GM18909 (cell line): ENCODE measurements at regions not wholly inside any gene's neighbourhood (a gene's known extent, or its start where the extent isn't known, plus 50 kb on each side); places are given as distances from the start of the nearest gene placed in this dataset.
"Not testable (repeated sequence)": the region's sequence is repeated elsewhere in the genome, so short reads cannot be mapped to it uniquely, and the experiment has no call there.

Experiments used
- ATAC-seq: cut with Tn5 transposase; IDR thresholded peaks from one replicate; pipeline ENCODE4 v1.9.1; 2021; ENCODE audit warnings: mild to moderate bottlenecking; ENCODE audit not compliant: unreplicated experiment, poor library complexity

DNA sequence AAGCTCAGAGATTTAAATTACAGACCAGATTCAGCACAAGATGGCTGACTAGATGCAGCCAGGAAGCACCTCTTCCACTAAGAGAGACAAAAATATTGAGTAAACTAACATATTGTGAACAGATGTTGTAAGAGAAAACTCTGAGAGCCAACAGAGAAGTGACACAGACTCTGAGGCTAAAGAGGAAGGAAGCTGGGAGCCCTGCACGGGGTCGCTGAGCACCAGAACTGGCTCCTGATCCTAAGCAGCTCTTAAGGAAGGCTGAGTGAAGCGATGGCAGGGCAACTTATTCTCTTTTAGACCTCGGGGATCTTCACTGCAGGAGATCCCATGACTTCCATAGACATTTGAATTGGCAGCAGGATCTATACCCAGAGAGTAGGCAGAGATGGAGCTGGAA is 578.0 kb upstream of the GRM7 start:
- ATAC-seq: no peak

- ATAC-seq: no peak
Measured at GRCh38 chr3:6287088-6287875, 573.6 kb upstream of the GRM7 start.

- ATAC-seq: no peak
Measured at GRCh38 chr3:6301626-6302025, 559.3 kb upstream of the GRM7 start.

GRCh38 chr3:6315906-6316305 is 545.0 kb upstream of the GRM7 start:
- ATAC-seq: no peak

DNA sequence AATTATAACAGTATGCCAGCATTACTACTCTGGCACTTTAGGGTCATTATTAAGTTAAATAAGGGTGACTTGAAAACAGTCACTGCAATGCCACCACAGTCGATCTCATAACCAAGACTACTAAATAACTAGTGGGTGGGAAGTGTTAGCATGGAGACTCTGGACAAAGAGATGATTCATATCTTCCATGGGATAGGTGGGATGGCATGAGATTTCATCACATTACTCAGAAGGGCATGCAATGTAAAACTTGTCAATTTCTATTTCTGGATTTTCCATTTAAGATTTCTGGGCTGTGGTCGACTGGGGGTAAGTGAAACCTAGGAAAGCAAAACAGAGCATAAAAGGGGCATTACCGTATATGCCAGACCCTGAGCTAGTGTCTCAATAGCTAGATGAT is 538.9 kb upstream of the GRM7 start:
- no peak for ATAC-seq

GRCh38 chr3:6326771-6327170 is 534.1 kb upstream of the GRM7 start:
- ATAC-seq: no peak

DNA sequence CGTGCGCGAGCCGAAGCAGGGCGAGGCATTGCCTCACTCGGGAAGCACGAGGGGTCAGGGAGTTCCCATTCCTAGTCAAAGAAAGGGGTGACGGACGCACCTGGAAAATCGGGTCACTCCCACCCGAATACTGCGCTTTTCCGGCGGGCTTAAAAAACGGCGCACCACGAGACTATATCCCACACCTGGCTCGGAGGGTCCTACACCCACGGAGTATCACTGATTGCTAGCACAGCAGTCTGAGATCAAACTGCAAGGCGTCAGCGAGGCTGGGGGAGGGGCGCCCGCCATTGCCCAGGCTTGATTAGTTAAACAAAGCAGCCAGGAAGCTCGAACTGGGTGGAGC is 520.0 kb upstream of the GRM7 start:
- ATAC-seq: not testable (repeated sequence)

DNA sequence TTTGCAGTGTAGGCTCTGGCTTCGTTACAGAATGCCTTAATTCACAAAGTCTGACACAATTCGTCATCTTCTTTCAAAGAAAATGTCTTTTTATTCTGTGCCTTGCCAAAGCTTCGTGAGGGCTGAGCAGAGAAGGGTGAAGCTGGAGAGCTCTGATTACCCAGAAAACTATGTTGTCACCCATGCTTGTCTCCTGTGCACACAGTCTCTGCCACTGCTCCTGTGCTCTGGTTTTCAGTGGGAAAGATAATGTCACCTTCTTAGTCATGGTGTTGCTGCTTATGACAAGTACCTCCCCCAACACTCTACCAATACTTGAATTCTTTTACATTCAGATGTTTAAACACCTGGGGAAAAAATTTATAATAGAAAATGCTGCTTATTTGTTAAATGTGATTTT is 509.2 kb upstream of the GRM7 start:
- no peak for ATAC-seq

DNA sequence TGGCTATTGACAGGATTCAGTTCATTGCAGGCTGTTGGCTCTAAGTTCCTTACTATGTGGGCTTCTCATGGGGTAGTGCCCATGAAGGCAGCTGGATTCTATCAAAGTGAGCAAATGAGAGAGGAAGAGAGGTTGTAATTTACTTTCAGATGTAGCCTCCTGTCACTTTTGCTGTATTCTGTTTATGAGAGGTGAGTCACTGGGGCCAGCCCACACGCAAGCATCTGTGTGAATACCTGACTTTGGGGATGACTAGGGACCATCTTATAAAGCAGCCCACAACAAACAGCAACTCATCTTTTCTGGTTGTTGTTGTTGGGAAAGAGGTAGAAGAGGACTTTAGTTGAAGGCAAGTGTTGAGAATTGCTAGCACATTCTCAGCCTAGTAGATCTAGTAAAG is 506.3 kb upstream of the GRM7 start:
- no peak for ATAC-seq

- ATAC-seq: no peak
Measured at GRCh38 chr3:6362406-6362805, 498.5 kb upstream of the GRM7 start.

DNA sequence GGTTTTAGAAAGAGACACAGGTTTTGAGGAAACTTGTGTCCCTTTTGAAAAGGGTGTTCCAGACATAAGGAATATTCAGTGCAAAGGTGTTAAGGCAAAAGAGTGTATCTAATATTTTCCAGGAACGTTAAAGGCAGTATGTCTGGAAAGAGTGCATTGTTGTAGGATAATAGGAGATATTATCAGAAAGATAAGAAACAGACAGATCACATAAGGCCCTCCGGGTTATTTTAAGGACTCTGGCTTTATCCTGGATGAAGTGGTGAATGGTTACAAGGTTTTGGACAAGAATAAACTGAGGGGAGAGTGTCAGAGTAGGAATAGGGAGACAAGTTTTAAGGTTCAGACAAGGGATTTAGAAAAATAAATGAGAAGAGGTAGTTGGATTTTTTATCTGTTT is 493.7 kb upstream of the GRM7 start:
- no peak for ATAC-seq

DNA sequence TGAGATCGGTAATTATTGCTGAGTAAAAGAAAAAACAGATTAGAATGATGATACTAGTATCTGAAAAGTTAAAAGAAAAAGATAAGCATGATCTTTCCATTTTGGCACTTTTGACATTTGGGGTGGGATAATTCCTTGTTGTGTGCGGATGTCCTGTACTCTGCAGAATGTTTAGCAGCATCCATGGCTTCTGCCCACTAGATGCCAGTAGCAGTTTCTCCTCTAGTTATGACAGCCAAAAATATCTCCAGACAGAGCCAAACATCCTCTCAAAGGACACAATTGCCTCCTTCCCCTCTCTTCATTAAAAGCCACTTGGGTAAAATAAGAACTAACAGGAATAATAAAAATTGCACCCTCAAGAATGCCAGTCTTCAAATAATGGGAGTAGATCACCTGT is 468.8 kb upstream of the GRM7 start:
- ATAC-seq: no peak

GRCh38 chr3:6394944-6395343 is 466.0 kb upstream of the GRM7 start:
- ATAC-seq: no peak

GRCh38 chr3:6396631-6397030 is 464.3 kb upstream of the GRM7 start:
- no peak for ATAC-seq

DNA sequence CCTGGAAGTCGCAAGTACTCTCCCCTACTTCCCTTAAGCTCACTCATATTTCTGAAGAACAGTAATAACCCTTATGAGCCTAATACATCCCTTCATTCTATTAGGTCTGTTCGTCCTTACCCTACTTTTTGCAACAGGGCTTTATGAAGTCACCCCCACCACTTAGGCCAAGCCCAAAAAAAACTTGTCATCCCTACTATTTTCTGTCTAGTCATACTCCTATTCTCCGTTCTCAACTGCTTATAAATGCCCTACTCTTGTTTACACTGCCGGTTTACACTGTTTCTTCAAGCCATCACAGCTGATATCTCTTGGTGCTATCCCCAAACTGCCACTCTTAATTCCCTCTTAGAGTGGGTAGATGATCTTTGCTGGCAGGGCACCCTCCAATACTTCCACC is 458.2 kb upstream of the GRM7 start:
- ATAC-seq: not testable (repeated sequence)

DNA sequence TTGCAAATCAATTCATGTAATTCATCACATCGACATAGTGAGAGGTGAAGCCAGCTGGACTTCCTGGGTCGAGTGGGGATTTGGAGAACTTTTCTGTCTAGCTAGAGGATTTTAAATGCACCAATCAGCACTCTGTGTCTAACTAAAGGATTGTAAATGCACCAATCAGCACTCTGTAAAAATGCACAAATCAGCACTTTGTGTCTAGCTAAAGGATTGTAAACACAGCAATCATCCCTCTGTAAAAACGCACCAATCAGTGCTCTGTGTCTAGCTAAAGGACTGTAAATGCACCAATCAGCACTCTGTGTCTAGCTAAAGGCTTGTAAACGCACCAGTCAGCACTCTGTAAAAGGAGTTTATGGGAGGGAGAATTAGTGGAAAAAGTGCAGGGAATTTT is 454.0 kb upstream of the GRM7 start:
- not testable (repeated sequence) for ATAC-seq

- no peak for ATAC-seq
Measured at GRCh38 chr3:6416049-6416661, 444.8 kb upstream of the GRM7 start.

DNA sequence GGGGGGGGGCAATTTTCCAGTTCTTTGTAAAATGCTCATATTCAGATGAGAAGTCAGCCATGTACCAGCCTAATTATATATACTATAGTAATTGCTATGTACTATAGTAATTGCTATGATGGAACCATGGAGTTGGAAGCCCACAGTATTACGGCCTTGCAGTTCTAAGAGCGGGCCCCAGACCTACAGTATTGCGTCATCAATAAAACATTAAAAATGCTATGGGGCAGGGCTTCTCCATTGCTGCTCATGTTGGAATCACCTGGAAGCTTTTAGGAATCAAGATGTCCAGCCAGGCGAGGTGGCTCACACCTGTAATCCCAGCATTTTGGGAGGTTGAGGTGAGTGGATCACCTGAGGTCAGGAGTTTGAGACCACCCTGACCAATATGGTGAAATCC is 443.7 kb upstream of the GRM7 start:
- no peak for ATAC-seq

DNA sequence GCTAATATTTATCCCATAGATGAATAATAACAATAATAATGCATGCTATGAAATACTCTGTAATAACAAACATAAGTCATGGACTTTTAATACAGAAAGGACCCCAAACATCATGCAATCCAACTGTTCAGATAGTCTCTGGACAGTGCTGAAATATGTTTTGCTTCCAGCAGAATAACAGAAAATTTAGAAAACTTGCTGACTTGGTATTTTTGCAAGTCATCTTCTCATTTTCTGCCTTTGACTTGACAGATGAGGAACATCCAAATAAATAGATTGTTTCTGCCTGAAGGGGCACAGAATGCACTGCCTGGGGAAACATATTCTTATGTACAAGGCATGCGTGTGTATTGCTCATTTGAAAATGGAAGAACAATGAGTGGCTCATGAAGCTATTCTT is 442.4 kb upstream of the GRM7 start:
- no peak for ATAC-seq

- no peak for ATAC-seq
Measured at GRCh38 chr3:6421666-6422445, 439.1 kb upstream of the GRM7 start.

GRCh38 chr3:6425289-6425820 is 435.6 kb upstream of the GRM7 start:
- no peak for ATAC-seq
